ENCODE measurements at regions not wholly inside any gene's neighbourhood (a gene's known extent, or its start where the extent isn't known, plus 50 kb on each side); places are given as distances from the start of the nearest gene placed in this dataset.

- TF ChIP-seq POLR2A (IDR thresholded peaks at IDR 0.05; ENCODE audit: extremely low read depth, insufficient read length): no peak
- TF ChIP-seq MYC (IDR thresholded peaks at IDR 0.05; ENCODE audit: low read depth, low read length): no peak
- DNase-seq (ENCODE audit: low read depth): no peak
- H3K4me3 ChIP-seq (ENCODE audit: low read depth, low read length): no peak overlapping the region
These were observed 392.0 kb downstream of the NR2F1-AS1 start for GRCh38 chr5:93188876-93189485.

GRCh38 chr5:93186076-93186682 is 394.8 kb downstream of the NR2F1-AS1 start:
- H3K4me3 ChIP-seq (ENCODE audit: low read depth, low read length): no peak overlapping the region
- DNase-seq (ENCODE audit: low read depth): no peak
- TF ChIP-seq MYC (IDR thresholded peaks at IDR 0.05; ENCODE audit: low read depth, low read length) (no peak), POLR2A (IDR thresholded peaks at IDR 0.05; ENCODE audit: extremely low read depth, insufficient read length) (no peak)
- TF ChIP-seq, protein P1, sequence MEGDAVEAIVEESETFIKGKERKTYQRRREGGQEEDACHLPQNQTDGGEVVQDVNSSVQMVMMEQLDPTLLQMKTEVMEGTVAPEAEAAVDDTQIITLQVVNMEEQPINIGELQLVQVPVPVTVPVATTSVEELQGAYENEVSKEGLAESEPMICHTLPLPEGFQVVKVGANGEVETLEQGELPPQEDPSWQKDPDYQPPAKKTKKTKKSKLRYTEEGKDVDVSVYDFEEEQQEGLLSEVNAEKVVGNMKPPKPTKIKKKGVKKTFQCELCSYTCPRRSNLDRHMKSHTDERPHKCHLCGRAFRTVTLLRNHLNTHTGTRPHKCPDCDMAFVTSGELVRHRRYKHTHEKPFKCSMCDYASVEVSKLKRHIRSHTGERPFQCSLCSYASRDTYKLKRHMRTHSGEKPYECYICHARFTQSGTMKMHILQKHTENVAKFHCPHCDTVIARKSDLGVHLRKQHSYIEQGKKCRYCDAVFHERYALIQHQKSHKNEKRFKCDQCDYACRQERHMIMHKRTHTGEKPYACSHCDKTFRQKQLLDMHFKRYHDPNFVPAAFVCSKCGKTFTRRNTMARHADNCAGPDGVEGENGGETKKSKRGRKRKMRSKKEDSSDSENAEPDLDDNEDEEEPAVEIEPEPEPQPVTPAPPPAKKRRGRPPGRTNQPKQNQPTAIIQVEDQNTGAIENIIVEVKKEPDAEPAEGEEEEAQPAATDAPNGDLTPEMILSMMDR (IDR thresholded peaks at IDR 0.05; ENCODE audit: low read depth, low read length): no peak
- TF ChIP-seq, protein P2, sequence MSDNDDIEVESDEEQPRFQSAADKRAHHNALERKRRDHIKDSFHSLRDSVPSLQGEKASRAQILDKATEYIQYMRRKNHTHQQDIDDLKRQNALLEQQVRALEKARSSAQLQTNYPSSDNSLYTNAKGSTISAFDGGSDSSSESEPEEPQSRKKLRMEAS (IDR thresholded peaks at IDR 0.05; ENCODE audit: low read depth, low read length): no peak

DNA sequence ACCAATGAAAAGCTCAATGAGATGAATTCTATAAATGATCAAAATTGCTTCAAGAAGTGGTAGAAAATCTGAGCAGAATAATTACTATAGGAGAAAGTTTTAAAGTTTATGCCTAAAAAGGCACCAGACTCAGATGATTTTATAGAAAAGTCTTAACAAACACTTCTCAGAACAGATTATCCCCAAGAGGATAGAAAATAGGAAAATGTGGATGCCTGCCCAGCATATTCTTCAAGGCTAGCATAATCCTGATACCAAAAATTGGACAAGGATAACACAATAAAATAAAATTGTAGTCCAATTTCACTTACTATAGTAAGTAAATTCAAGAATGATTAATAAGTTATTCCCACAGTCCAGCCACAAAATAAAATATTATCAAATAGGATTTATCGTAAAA is 397.0 kb downstream of the NR2F1-AS1 start:
- TF ChIP-seq, protein P1 (IDR thresholded peaks at IDR 0.05; ENCODE audit: low read depth, low read length): no peak
- TF ChIP-seq, protein P2 (IDR thresholded peaks at IDR 0.05; ENCODE audit: low read depth, low read length): no peak
- TF ChIP-seq POLR2A (IDR thresholded peaks at IDR 0.05; ENCODE audit: extremely low read depth, insufficient read length) (no peak), MYC (IDR thresholded peaks at IDR 0.05; ENCODE audit: low read depth, low read length) (no peak)
- no peak overlapping the region for H3K4me3 ChIP-seq (ENCODE audit: low read depth, low read length)
- DNase-seq (ENCODE audit: low read depth): no peak

DNA sequence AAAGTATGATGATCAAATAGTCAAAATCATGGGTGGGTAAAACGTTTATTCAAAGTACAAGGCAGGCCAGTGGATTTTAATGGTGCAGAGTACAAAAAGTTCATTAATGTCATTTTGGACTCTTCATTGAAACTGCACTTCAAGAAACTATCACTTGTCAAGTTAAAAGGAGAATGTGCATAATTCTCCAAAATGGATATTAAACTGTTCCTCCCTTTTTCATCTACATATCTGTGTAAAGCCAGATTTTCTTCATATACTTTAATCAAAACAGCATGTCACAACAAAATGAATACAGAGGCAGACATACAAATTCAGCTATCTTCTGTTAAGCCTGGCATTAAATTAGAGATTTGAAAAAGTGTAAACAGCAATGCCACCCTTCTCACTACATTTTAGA is 401.6 kb downstream of the NR2F1-AS1 start:
- H3K4me3 ChIP-seq (ENCODE audit: low read depth, low read length): no peak overlapping the region
- TF ChIP-seq, protein P1 (IDR thresholded peaks at IDR 0.05; ENCODE audit: low read depth, low read length): no peak
- TF ChIP-seq MYC (IDR thresholded peaks at IDR 0.05; ENCODE audit: low read depth, low read length) (no peak), POLR2A (IDR thresholded peaks at IDR 0.05; ENCODE audit: extremely low read depth, insufficient read length) (no peak)
- TF ChIP-seq, protein P2 (IDR thresholded peaks at IDR 0.05; ENCODE audit: low read depth, low read length): no peak
- no peak for DNase-seq (ENCODE audit: low read depth)

- TF ChIP-seq, protein P2 (IDR thresholded peaks at IDR 0.05; ENCODE audit: low read depth, low read length): no peak
- TF ChIP-seq POLR2A (IDR thresholded peaks at IDR 0.05; ENCODE audit: extremely low read depth, insufficient read length): no peak
- TF ChIP-seq, protein P1 (IDR thresholded peaks at IDR 0.05; ENCODE audit: low read depth, low read length): no peak
- no peak for TF ChIP-seq MYC (IDR thresholded peaks at IDR 0.05; ENCODE audit: low read depth, low read length)
- H3K4me3 ChIP-seq (ENCODE audit: low read depth, low read length): no peak overlapping the region
- DNase-seq (ENCODE audit: low read depth): no peak
These were observed 406.1 kb downstream of the NR2F1-AS1 start for GRCh38 chr5:93174930-93175329.

GRCh38 chr5:93165559-93165958 is 415.5 kb downstream of the NR2F1-AS1 start:
- no peak overlapping the region for H3K4me3 ChIP-seq (ENCODE audit: low read depth, low read length)
- no peak for DNase-seq (ENCODE audit: low read depth)
- TF ChIP-seq, protein P1 (IDR thresholded peaks at IDR 0.05; ENCODE audit: low read depth, low read length): no peak
- TF ChIP-seq POLR2A (IDR thresholded peaks at IDR 0.05; ENCODE audit: extremely low read depth, insufficient read length): no peak

Data from NB4 (cell line).